HuH-7 (cell line): ENCODE measurements at regions not wholly inside any gene's neighbourhood (a gene's known extent, or its start where the extent isn't known, plus 50 kb on each side); places are given as distances from the start of the nearest gene placed in this dataset.
"Not testable (repeated sequence)": the region's sequence is repeated elsewhere in the genome, so short reads cannot be mapped to it uniquely, and the experiment has no call there.

ENCODE experiments used
- DNase-seq: peaks from one replicate; pipeline ENCODE4 v3.0.0; 2011; ENCODE audit warnings: low spot score

GRCh38 chr5:99901972-99902371 is 633.2 kb upstream of the FAM174A start:
- DNase-seq = no peak

- DNase-seq = no peak
Measured at GRCh38 chr5:99900302-99900852, 634.8 kb upstream of the FAM174A start.

GRCh38 chr5:99879791-99880511 is 655.2 kb upstream of the FAM174A start:
- DNase-seq = no peak

GRCh38 chr5:99878830-99879229 is 656.3 kb upstream of the FAM174A start:
- DNase-seq = no peak

- no peak for DNase-seq
Measured at GRCh38 chr5:99866740-99867139, 668.4 kb upstream of the FAM174A start.

GRCh38 chr5:99865159-99865558 is 670.0 kb upstream of the FAM174A start:
- no peak for DNase-seq

- DNase-seq = no peak
Measured at GRCh38 chr5:99835791-99836190, 699.4 kb upstream of the FAM174A start.

GRCh38 chr5:99827136-99827535 is 708.0 kb upstream of the FAM174A start:
- DNase-seq = no peak

GRCh38 chr5:99817796-99818195 is 717.4 kb upstream of the FAM174A start:
- no peak for DNase-seq

GRCh38 chr5:99814321-99815063 is 720.7 kb upstream of the FAM174A start:
- no peak for DNase-seq

GRCh38 chr5:99808657-99809230 is 726.4 kb upstream of the FAM174A start:
- no peak for DNase-seq

- no peak for DNase-seq
Measured at GRCh38 chr5:99807346-99807745, 727.8 kb upstream of the FAM174A start.

- no peak for DNase-seq
Measured at GRCh38 chr5:99795031-99795430, 740.1 kb upstream of the FAM174A start.

GRCh38 chr5:99788482-99788881 is 746.7 kb upstream of the FAM174A start:
- no peak for DNase-seq

- no peak for DNase-seq
Measured at GRCh38 chr5:99775189-99775588, 760.0 kb upstream of the FAM174A start.

- DNase-seq = no peak
Measured at GRCh38 chr5:99773290-99773689, 761.9 kb upstream of the FAM174A start.

GRCh38 chr5:99771296-99771695 is 763.9 kb upstream of the FAM174A start:
- no peak for DNase-seq

GRCh38 chr5:99765011-99765410 is 770.2 kb upstream of the FAM174A start:
- no peak for DNase-seq

- DNase-seq = no peak
Measured at GRCh38 chr5:99763021-99763774, 772.0 kb upstream of the FAM174A start.

- DNase-seq = no peak
Measured at GRCh38 chr5:99747342-99747741, 787.8 kb upstream of the FAM174A start.

- DNase-seq = not testable (repeated sequence)
Measured at GRCh38 chr5:99733146-99733545, 802.0 kb upstream of the FAM174A start.

GRCh38 chr5:99730653-99731052 is 801.8 kb upstream of the CHD1 start:
- not testable (repeated sequence) for DNase-seq
